GM23338 (cell line): ENCODE measurements at regions not wholly inside any gene's neighbourhood (a gene's known extent, or its start where the extent isn't known, plus 50 kb on each side); places are given as distances from the start of the nearest gene placed in this dataset.

Experiments
- ATAC-seq: fragments of 200-7000 bp; cut with Tn5 transposase; 3 replicates; pipeline ENCODE4 v1.9.1; 2020
- DNase-seq: peaks from one replicate; pipeline ENCODE4 v3.0.0-alpha.2; 2015; ENCODE audit warnings: low spot score
- H2AFZ ChIP-seq: fragments of 200-600 bp; sonication (generic); 2 replicates; pipeline ENCODE4 v1.8.0; 2016; ENCODE audit warnings: antibody characterized with exemption, mild to moderate bottlenecking, moderate library complexity
- H3F3A ChIP-seq: fragments of 200-600 bp; sonication (generic); replicated peaks from 2 replicates; pipeline ENCODE4 v1.8.0; 2017; ENCODE audit warnings: antibody characterized with exemption, mixed run types, low read depth
- H3K27ac ChIP-seq: fragments of 200-600 bp; sonication (generic); 2 replicates; pipeline ENCODE4 v1.6.1; 2016; ENCODE audit warnings: low read depth
- H3K27me3 ChIP-seq: fragments of 200-600 bp; sonication (generic); 2 replicates; pipeline ENCODE4 v1.8.0; 2016; ENCODE audit warnings: mild to moderate bottlenecking, mixed run types, moderate library complexity; ENCODE audit not compliant: insufficient read depth
- H3K36me3 ChIP-seq: fragments of 200-600 bp; sonication (generic); 2 replicates; pipeline ENCODE4 v1.8.0; 2016; ENCODE audit warnings: mild to moderate bottlenecking; ENCODE audit not compliant: insufficient read depth
- H3K4me1 ChIP-seq: fragments of 200-600 bp; sonication (generic); 2 replicates; pipeline ENCODE4 v1.8.0; 2016; ENCODE audit warnings: mild to moderate bottlenecking, moderate library complexity; ENCODE audit not compliant: insufficient read depth
- H3K4me2 ChIP-seq: fragments of 200-600 bp; sonication (generic); 2 replicates; pipeline ENCODE4 v1.7.1; 2017; ENCODE audit warnings: mixed run types
- H3K4me3 ChIP-seq: fragments of 200-600 bp; sonication (generic); 2 replicates; pipeline ENCODE4 v1.6.1; 2016; ENCODE audit warnings: mixed run types
- H3K79me2 ChIP-seq: fragments of 200-600 bp; sonication (generic); replicated peaks from 2 replicates; pipeline ENCODE4 v1.8.0; 2017; ENCODE audit warnings: mild to moderate bottlenecking; ENCODE audit not compliant: insufficient read depth
- H3K9me2 ChIP-seq: fragments of 200-600 bp; sonication (generic); 2 replicates; pipeline ENCODE4 v1.8.0; 2017; ENCODE audit not compliant: insufficient read depth
- H4K20me1 ChIP-seq: fragments of 200-600 bp; sonication (generic); replicated peaks from 2 replicates; pipeline ENCODE4 v1.8.0; 2017; ENCODE audit warnings: mild to moderate bottlenecking; ENCODE audit not compliant: insufficient read depth
- H3K27ac Mint-ChIP-seq: 2 replicates; pipeline ENCODE4 v1.8.0; 2020; ENCODE audit warnings: inconsistent platforms, mild to moderate bottlenecking, moderate library complexity, mixed read lengths
- H3K27me3 Mint-ChIP-seq: 3 replicates; pipeline ENCODE4 v1.8.0; 2022; ENCODE audit warnings: low read depth, mild to moderate bottlenecking, moderate library complexity, mixed read lengths, inconsistent platforms; ENCODE audit not compliant: insufficient read depth, poor library complexity
- H3K36me3 Mint-ChIP-seq: 3 replicates; pipeline ENCODE4 v1.8.0; 2021; ENCODE audit warnings: low read depth, mild to moderate bottlenecking, inconsistent platforms, moderate library complexity, mixed read lengths
- H3K4me1 Mint-ChIP-seq: 3 replicates; pipeline ENCODE4 v1.8.0; 2020; ENCODE audit warnings: mild to moderate bottlenecking, inconsistent platforms, mixed read lengths
- H3K4me3 Mint-ChIP-seq: 3 replicates; pipeline ENCODE4 v1.8.0; 2021; ENCODE audit warnings: moderate library complexity, mild to moderate bottlenecking, inconsistent platforms, mixed read lengths
- H3K9me3 Mint-ChIP-seq: 3 replicates; pipeline ENCODE4 v1.8.0; 2020; ENCODE audit warnings: moderate library complexity, mild to moderate bottlenecking, inconsistent platforms, mixed read lengths
- ETS1 ChIP-seq: IDR thresholded peaks from 2 replicates; pipeline ENCODE4 v1.6.1; 2016; ENCODE audit warnings: antibody characterized with exemption
- EZH2phosphoT487 ChIP-seq: fragments of 200-600 bp; sonication (generic); IDR thresholded peaks from one replicate; pipeline ENCODE4 v1.8.1; 2018; ENCODE audit warnings: antibody characterized with exemption; ENCODE audit not compliant: unreplicated experiment
- JUNB ChIP-seq: IDR thresholded peaks from one replicate; pipeline ENCODE4 v1.6.1; 2016; ENCODE audit warnings: antibody characterized with exemption; ENCODE audit not compliant: unreplicated experiment
- NANOG ChIP-seq: IDR thresholded peaks from 2 replicates; pipeline ENCODE4 v1.6.1; 2016; ENCODE audit warnings: antibody characterized with exemption, borderline replicate concordance
- POLR2AphosphoS5 ChIP-seq: IDR thresholded peaks from 2 replicates; pipeline ENCODE4 v1.6.1; 2016; ENCODE audit warnings: antibody characterized with exemption, low read depth
- STAT1 ChIP-seq: IDR thresholded peaks from one replicate; pipeline ENCODE4 v1.6.1; 2016; ENCODE audit warnings: antibody characterized with exemption; ENCODE audit not compliant: unreplicated experiment
- ZNF114 ChIP-seq: fragments of 250-450 bp; sonication (Bioruptor Pico); IDR thresholded peaks from 2 replicates; pipeline ENCODE4 v1.5.0; 2020; ENCODE audit warnings: mild to moderate bottlenecking, moderate library complexity
- ZNF331 ChIP-seq: fragments of 250-450 bp; sonication (Bioruptor Pico); IDR thresholded peaks from 2 replicates; pipeline ENCODE4 v1.5.0; 2020; ENCODE audit warnings: low read depth, mild to moderate bottlenecking, moderate library complexity
- TF ChIP-seq, protein P1 (sequence below): fragments of 250-450 bp; sonication (Bioruptor Pico); IDR thresholded peaks from 2 replicates; pipeline ENCODE4 v1.5.0; 2020; ENCODE audit warnings: mild to moderate bottlenecking, moderate library complexity
- TF ChIP-seq, protein P2 (sequence below): IDR thresholded peaks from one replicate; pipeline ENCODE4 v1.6.1; 2018; ENCODE audit warnings: antibody characterized with exemption; ENCODE audit not compliant: unreplicated experiment
- TF ChIP-seq, protein P3 (sequence below), 2 experiments: fragments of 200-600 bp in 1 of 2; sonication (generic) in 1 of 2; conservative IDR thresholded peaks; 2 replicates each; pipeline versions ENCODE4 v1.5.1 to v1.6.1; 2016 to 2017; ENCODE audit warnings: antibody characterized with exemption in 2 of 2, low read depth in 2 of 2, mild to moderate bottlenecking in 2 of 2, moderate library complexity in 1 of 2

GRCh38 chr22:27011717-27012116 is 354.3 kb downstream of the MIAT start (continued):
- TF ChIP-seq, protein P1, sequence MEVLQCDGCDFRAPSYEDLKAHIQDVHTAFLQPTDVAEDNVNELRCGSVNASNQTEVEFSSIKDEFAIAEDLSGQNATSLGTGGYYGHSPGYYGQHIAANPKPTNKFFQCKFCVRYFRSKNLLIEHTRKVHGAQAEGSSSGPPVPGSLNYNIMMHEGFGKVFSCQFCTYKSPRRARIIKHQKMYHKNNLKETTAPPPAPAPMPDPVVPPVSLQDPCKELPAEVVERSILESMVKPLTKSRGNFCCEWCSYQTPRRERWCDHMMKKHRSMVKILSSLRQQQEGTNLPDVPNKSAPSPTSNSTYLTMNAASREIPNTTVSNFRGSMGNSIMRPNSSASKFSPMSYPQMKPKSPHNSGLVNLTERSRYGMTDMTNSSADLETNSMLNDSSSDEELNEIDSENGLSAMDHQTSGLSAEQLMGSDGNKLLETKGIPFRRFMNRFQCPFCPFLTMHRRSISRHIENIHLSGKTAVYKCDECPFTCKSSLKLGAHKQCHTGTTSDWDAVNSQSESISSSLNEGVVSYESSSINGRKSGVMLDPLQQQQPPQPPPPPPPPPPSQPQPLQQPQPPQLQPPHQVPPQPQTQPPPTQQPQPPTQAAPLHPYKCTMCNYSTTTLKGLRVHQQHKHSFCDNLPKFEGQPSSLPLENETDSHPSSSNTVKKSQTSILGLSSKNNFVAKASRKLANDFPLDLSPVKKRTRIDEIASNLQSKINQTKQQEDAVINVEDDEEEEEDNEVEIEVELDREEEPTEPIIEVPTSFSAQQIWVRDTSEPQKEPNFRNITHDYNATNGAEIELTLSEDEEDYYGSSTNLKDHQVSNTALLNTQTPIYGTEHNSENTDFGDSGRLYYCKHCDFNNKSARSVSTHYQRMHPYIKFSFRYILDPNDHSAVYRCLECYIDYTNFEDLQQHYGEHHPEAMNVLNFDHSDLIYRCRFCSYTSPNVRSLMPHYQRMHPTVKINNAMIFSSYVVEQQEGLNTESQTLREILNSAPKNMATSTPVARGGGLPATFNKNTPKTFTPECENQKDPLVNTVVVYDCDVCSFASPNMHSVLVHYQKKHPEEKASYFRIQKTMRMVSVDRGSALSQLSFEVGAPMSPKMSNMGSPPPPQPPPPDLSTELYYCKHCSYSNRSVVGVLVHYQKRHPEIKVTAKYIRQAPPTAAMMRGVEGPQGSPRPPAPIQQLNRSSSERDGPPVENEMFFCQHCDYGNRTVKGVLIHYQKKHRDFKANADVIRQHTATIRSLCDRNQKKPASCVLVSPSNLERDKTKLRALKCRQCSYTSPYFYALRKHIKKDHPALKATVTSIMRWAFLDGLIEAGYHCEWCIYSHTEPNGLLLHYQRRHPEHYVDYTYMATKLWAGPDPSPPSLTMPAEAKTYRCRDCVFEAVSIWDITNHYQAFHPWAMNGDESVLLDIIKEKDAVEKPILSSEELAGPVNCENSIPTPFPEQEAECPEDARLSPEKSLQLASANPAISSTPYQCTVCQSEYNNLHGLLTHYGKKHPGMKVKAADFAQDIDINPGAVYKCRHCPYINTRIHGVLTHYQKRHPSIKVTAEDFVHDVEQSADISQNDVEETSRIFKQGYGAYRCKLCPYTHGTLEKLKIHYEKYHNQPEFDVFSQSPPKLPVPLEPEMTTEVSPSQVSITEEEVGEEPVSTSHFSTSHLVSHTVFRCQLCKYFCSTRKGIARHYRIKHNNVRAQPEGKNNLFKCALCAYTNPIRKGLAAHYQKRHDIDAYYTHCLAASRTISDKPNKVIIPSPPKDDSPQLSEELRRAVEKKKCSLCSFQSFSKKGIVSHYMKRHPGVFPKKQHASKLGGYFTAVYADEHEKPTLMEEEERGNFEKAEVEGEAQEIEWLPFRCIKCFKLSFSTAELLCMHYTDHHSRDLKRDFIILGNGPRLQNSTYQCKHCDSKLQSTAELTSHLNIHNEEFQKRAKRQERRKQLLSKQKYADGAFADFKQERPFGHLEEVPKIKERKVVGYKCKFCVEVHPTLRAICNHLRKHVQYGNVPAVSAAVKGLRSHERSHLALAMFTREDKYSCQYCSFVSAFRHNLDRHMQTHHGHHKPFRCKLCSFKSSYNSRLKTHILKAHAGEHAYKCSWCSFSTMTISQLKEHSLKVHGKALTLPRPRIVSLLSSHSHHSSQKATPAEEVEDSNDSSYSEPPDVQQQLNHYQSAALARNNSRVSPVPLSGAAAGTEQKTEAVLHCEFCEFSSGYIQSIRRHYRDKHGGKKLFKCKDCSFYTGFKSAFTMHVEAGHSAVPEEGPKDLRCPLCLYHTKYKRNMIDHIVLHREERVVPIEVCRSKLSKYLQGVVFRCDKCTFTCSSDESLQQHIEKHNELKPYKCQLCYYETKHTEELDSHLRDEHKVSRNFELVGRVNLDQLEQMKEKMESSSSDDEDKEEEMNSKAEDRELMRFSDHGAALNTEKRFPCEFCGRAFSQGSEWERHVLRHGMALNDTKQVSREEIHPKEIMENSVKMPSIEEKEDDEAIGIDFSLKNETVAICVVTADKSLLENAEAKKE (CRISPR knock-in tag) = no peak
- TF ChIP-seq ETS1 (no peak), ZNF114 (CRISPR knock-in tag) (no peak)

DNA sequence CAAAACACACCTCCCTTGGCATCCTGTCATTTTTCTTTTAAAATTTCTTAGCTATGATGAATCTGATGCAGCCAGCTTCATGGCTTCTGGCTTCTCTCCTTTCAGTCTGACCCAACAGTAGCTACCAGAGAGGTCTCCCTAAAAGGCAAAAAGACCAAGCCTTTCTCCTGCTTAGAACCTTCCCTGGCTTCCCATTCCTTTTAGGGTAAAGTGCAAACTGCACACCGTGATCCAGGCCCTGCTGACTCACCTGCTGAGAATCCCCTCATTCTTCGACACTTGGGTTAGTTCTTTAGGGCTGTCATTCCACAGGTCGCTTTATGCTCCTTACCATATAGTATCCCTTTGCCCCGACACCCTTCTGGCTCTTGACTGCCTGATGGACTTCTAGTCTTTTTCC is 362.4 kb downstream of the MIAT start:
- Histone ChIP-seq H3K9me2 (no peaks in the 10 kb centered on the region; the same call in 1 of the 2 replicates), H3K4me3 (no peak overlapping the region), H3K4me2 (no peak overlapping the region), H3K27me3 (no peaks in the 10 kb centered on the region), H3K4me1 (no peaks in the 10 kb centered on the region; the same call in none of the 2 replicates), H3K27ac (no peak overlapping the region), H3K36me3 (no peaks in the 10 kb centered on the region), H3F3A (no peaks in the 10 kb centered on the region), H4K20me1 (no peaks in the 10 kb centered on the region), H3K79me2 (no peaks in the 10 kb centered on the region), H2AFZ (0 out of 2 replicates have a peak overlapping the region, but pooled peaks have one; percentile 60)
- TF ChIP-seq ETS1 = no peak
- no peak for TF ChIP-seq POLR2AphosphoS5
- no peak for TF ChIP-seq EZH2phosphoT487
- TF ChIP-seq, protein P2, sequence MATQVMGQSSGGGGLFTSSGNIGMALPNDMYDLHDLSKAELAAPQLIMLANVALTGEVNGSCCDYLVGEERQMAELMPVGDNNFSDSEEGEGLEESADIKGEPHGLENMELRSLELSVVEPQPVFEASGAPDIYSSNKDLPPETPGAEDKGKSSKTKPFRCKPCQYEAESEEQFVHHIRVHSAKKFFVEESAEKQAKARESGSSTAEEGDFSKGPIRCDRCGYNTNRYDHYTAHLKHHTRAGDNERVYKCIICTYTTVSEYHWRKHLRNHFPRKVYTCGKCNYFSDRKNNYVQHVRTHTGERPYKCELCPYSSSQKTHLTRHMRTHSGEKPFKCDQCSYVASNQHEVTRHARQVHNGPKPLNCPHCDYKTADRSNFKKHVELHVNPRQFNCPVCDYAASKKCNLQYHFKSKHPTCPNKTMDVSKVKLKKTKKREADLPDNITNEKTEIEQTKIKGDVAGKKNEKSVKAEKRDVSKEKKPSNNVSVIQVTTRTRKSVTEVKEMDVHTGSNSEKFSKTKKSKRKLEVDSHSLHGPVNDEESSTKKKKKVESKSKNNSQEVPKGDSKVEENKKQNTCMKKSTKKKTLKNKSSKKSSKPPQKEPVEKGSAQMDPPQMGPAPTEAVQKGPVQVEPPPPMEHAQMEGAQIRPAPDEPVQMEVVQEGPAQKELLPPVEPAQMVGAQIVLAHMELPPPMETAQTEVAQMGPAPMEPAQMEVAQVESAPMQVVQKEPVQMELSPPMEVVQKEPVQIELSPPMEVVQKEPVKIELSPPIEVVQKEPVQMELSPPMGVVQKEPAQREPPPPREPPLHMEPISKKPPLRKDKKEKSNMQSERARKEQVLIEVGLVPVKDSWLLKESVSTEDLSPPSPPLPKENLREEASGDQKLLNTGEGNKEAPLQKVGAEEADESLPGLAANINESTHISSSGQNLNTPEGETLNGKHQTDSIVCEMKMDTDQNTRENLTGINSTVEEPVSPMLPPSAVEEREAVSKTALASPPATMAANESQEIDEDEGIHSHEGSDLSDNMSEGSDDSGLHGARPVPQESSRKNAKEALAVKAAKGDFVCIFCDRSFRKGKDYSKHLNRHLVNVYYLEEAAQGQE = no peak
- no peak for TF ChIP-seq ZNF331 (CRISPR knock-in tag)
- no peak for TF ChIP-seq NANOG
- TF ChIP-seq, protein P3, sequence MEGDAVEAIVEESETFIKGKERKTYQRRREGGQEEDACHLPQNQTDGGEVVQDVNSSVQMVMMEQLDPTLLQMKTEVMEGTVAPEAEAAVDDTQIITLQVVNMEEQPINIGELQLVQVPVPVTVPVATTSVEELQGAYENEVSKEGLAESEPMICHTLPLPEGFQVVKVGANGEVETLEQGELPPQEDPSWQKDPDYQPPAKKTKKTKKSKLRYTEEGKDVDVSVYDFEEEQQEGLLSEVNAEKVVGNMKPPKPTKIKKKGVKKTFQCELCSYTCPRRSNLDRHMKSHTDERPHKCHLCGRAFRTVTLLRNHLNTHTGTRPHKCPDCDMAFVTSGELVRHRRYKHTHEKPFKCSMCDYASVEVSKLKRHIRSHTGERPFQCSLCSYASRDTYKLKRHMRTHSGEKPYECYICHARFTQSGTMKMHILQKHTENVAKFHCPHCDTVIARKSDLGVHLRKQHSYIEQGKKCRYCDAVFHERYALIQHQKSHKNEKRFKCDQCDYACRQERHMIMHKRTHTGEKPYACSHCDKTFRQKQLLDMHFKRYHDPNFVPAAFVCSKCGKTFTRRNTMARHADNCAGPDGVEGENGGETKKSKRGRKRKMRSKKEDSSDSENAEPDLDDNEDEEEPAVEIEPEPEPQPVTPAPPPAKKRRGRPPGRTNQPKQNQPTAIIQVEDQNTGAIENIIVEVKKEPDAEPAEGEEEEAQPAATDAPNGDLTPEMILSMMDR (conservative IDR thresholded peaks at IDR 0.05; ENCODE audit: low read depth in 2 of 2) = no peak
- TF ChIP-seq ZNF114 (CRISPR knock-in tag) = no peak
- no peak for TF ChIP-seq STAT1
- TF ChIP-seq JUNB = no peak
- H3K9me3 Mint-ChIP-seq = no peaks in the 10 kb centered on the region
- no peak overlapping the region for H3K4me3 Mint-ChIP-seq
- H3K36me3 Mint-ChIP-seq = no peaks in the 10 kb centered on the region
- H3K4me1 Mint-ChIP-seq = peaks cover 17% of the 10 kb centered on the region
- H3K27me3 Mint-ChIP-seq = peaks cover 2% of the 10 kb centered on the region
- H3K27ac Mint-ChIP-seq = no peak overlapping the region
- peak; percentile 38; the same call in 2 of the 3 replicates for ATAC-seq
- peak; percentile 14 for DNase-seq
